GM12878 (cell line): ENCODE measurements at regions not wholly inside any gene's neighbourhood (a gene's known extent, or its start where the extent isn't known, plus 50 kb on each side); places are given as distances from the start of the nearest gene placed in this dataset.

Experiments used
- ATAC-seq: fragments of 200-7000 bp; cut with Tn5 transposase; 3 replicates; pipeline ENCODE4 v1.9.1; 2020; ENCODE audit warnings: mild to moderate bottlenecking, moderate library complexity
- BruUV-seq: library from RNA; stranded (reverse); fragments of 400-500 nt; replicated peaks from 2 replicates; lab custom pipeline; 2021; lab: Mats Ljungman, UMichigan
- CTCF ChIA-PET: fragments of 300-600 bp; sonication (Branson Sonifier 250); formaldehyde crosslinking; extraction: SDS; loops from one replicate; lab custom pipeline; 2021; ENCODE audit warnings: inconsistent platforms; lab: Yijun Ruan, JAX
- POLR2A ChIA-PET: fragments of 350-600 bp; formaldehyde crosslinking; extraction: SDS; loops from one replicate; lab custom pipeline; 2021; ENCODE audit warnings: inconsistent platforms; lab: Charles Lee
- RAD21 ChIA-PET: fragments of 300-600 bp; sonication (Branson Sonifier 250); formaldehyde crosslinking; loops from one replicate; lab custom pipeline; 2023; ENCODE audit warnings: antibody characterized with exemption; ENCODE audit not compliant: unreplicated experiment; lab: Charles Lee
- SMC1A ChIA-PET: fragments of 300-600 bp; sonication (Branson Sonifier 250); formaldehyde crosslinking; loops from one replicate; lab custom pipeline; 2023; ENCODE audit not compliant: unreplicated experiment, uncharacterized antibody; lab: Charles Lee
- DNase-seq: peaks from one replicate; pipeline ENCODE4 v3.0.0-alpha.2; 2011; ENCODE audit warnings: low read depth, low spot score
- FAIRE-seq: peaks from 3 replicates; lab custom pipeline; 2011; peaks lifted over from hg19 to GRCh38; lab: Jason Lieb, UNC
- H2AFZ ChIP-seq: 2 replicates; pipeline ENCODE4 v1.6.0; 2011; ENCODE audit warnings: low read depth, low read length, control low read depth; ENCODE audit not compliant: control insufficient read depth
- H3K27ac ChIP-seq: 2 replicates; pipeline ENCODE4 v1.5.1; 2011; ENCODE audit warnings: control low read depth; ENCODE audit not compliant: control insufficient read depth, insufficient read depth
- H3K27me3 ChIP-seq, 2 experiments: replicated peaks in 1 of 2; 2 replicates each; pipeline versions ENCODE4 v1.6.0 to v1.6.1; 2011; ENCODE audit warnings: low read length in 1 of 2; ENCODE audit not compliant: control insufficient read depth in 2 of 2, insufficient read depth in 2 of 2
- H3K36me3 ChIP-seq, 2 experiments: 2 replicates each; pipeline ENCODE4 v1.5.1; 2011; ENCODE audit warnings: low read length in 1 of 2; ENCODE audit not compliant: control insufficient read depth in 2 of 2, insufficient read depth in 2 of 2
- H3K4me1 ChIP-seq: 2 replicates; pipeline ENCODE4 v1.6.1; 2011; ENCODE audit warnings: mild to moderate bottlenecking, low read length, moderate library complexity, mixed read lengths; ENCODE audit not compliant: control insufficient read depth, insufficient read depth
- H3K4me2 ChIP-seq: 2 replicates; pipeline ENCODE4 v1.6.0; 2011; ENCODE audit warnings: control low read depth; ENCODE audit not compliant: control insufficient read depth, insufficient read depth
- H3K4me3 ChIP-seq: fragments of 200-600 bp; sonication (generic); 2 replicates; pipeline ENCODE4 v1.5.1; 2016
- H3K79me2 ChIP-seq: 2 replicates; pipeline ENCODE4 v1.6.0; 2011; ENCODE audit warnings: low read length; ENCODE audit not compliant: control insufficient read depth, insufficient read depth
- H3K9ac ChIP-seq: 2 replicates; pipeline ENCODE4 v1.8.0; 2011; ENCODE audit warnings: low read length, control low read depth, mixed read lengths; ENCODE audit not compliant: control insufficient read depth, insufficient read depth
- H3K9me3 ChIP-seq: replicated peaks from 3 replicates; pipeline ENCODE4 v1.5.1; 2011; ENCODE audit warnings: mild to moderate bottlenecking, low read length; ENCODE audit not compliant: control insufficient read depth, insufficient read depth
- H4K20me1 ChIP-seq: 2 replicates; pipeline ENCODE4 v1.6.0; 2011; ENCODE audit not compliant: control insufficient read depth, insufficient read depth
- CBX5 ChIP-seq: sonication (generic); IDR thresholded peaks from 2 replicates; pipeline ENCODE4 v1.6.1; 2016; ENCODE audit warnings: low read depth, moderate library complexity, mild to moderate bottlenecking, inconsistent platforms
- ELK1 ChIP-seq: IDR thresholded peaks from 2 replicates; pipeline ENCODE4 v1.6.1; 2012; ENCODE audit warnings: low read depth, low read length, improper control_type of control experiment
- EZH2 ChIP-seq: IDR thresholded peaks from 2 replicates; pipeline ENCODE4 v1.6.1; 2012; ENCODE audit warnings: low read depth, mild to moderate bottlenecking, control low read depth, inconsistent platforms, low read length, borderline replicate concordance; ENCODE audit not compliant: control insufficient read depth
- MLLT1 ChIP-seq: fragments of 450-650 bp; IDR thresholded peaks from 2 replicates; pipeline ENCODE4 v1.6.1; 2016; ENCODE audit warnings: mild to moderate bottlenecking
- MYC ChIP-seq: IDR thresholded peaks from 2 replicates; pipeline ENCODE4 v1.6.1; 2011; ENCODE audit warnings: mild to moderate bottlenecking, low read length, moderate library complexity, inconsistent platforms; ENCODE audit not compliant: insufficient read depth, insufficient replicate concordance, insufficient read length, severe bottlenecking
- POU2F2 ChIP-seq: IDR thresholded peaks from 3 replicates; pipeline ENCODE4 v1.6.1; 2011; ENCODE audit warnings: low read depth, mild to moderate bottlenecking, low read length, borderline replicate concordance
- RBBP5 ChIP-seq: fragments of 200-600 bp; sonication (generic); conservative IDR thresholded peaks from 2 replicates; pipeline ENCODE4 v1.6.1; 2016
- SP1 ChIP-seq: IDR thresholded peaks from one replicate; pipeline ENCODE4 v1.6.1; 2011; ENCODE audit warnings: low read depth, low read length
- SREBF2 ChIP-seq: IDR thresholded peaks from 2 replicates; pipeline ENCODE4 v1.6.1; 2012; ENCODE audit warnings: mild to moderate bottlenecking, low read length
- TCF12 ChIP-seq: IDR thresholded peaks from 2 replicates; pipeline ENCODE4 v1.6.1; 2011; ENCODE audit warnings: low read depth, mild to moderate bottlenecking, low read length
- YY1 ChIP-seq: IDR thresholded peaks from 2 replicates; pipeline ENCODE4 v1.6.1; 2011; ENCODE audit warnings: low read depth, mild to moderate bottlenecking, low read length
- ZBTB40 ChIP-seq: fragments of 450-650 bp; IDR thresholded peaks from 2 replicates; pipeline ENCODE4 v1.6.1; 2016; ENCODE audit warnings: mild to moderate bottlenecking, moderate library complexity, borderline replicate concordance
- ZSCAN29 ChIP-seq: fragments of 450-650 bp; IDR thresholded peaks from 2 replicates; pipeline ENCODE4 v1.6.1; 2017; ENCODE audit warnings: mild to moderate bottlenecking, moderate library complexity
- WGBS: methylation state at CpG from one replicate; pipeline ENCODE4 v1.1.6; 2016; ENCODE audit warnings: low lambda C conversion rate; ENCODE audit not compliant: insufficient replicate concordance, insufficient coverage; ENCODE audit errors: missing lambda C conversion rate; 5-methylcytosine and 5-hydroxymethylcytosine counted together
- in situ Hi-C: fragments of 300-500 bp; cut with MboI; formaldehyde crosslinking; loops from 9 replicates; pipeline ENCODE4 v1.14.3; 2018; ENCODE audit warnings: mixed read lengths
- intact Hi-C: fragments of 100-400 bp; cut with micrococcal nuclease; formaldehyde crosslinking; loops from one replicate; pipeline ENCODE4 v1.14.2; 2022; ENCODE audit not compliant: unreplicated experiment

- TF ChIP-seq ZBTB40 (no peak), SP1 (no peak), ELK1 (no peak)
These were observed 589.8 kb downstream of the PLCL1 start (continued) for GRCh38 chr2:198394208-198394607.

GRCh38 chr2:198390670-198391069 lies 586.3 kb downstream of the PLCL1 start:
- no TSS peak for BruUV-seq
- no peak overlapping the region for H3K4me3 ChIP-seq
- H3K27ac ChIP-seq, result no peak overlapping the region
- ATAC-seq (no peak), DNase-seq (no peak), FAIRE-seq (no peak)
- SMC1A ChIA-PET, result no interaction called here
- no peak overlapping the region for H3K9ac ChIP-seq
- 23% methylated on average over 3 of the region's 3 CpGs for WGBS
- H3K36me3 ChIP-seq, result no peaks in the 10 kb centered on the region
- no peaks in the 10 kb centered on the region for H3K4me1 ChIP-seq
- no peaks in the 10 kb centered on the region for H4K20me1 ChIP-seq
- H3K4me2 ChIP-seq, result no peak overlapping the region
- CTCF ChIA-PET, result interaction anchor here (0.6 kb wide), 1 partner anchor 1319 kb away, joined by 3 read pairs; no protein-coding TSS in a partner anchor
- H3K27me3 ChIP-seq, result no peaks in the 10 kb centered on the region; a peak in 1 of 4 replicates
- H3K79me2 ChIP-seq, result no peaks in the 10 kb centered on the region
- intact Hi-C loops (no loop called here), in situ Hi-C loops (no loop called here)
- no peak overlapping the region for H2AFZ ChIP-seq
- RAD21 ChIA-PET, result no interaction called here
- TF ChIP-seq MYC, result no peak
- TF ChIP-seq TCF12, result no peak
- TF ChIP-seq RBBP5, result no peak
- no peak for TF ChIP-seq ZSCAN29
- TF ChIP-seq CBX5, result no peak
- no peak for TF ChIP-seq YY1
- TF ChIP-seq SREBF2, result no peak
- no peak for TF ChIP-seq MLLT1
- TF ChIP-seq POU2F2, result no peak
- TF ChIP-seq EZH2, result no peak
- POLR2A ChIA-PET, result no interaction called here
- no peaks in the 10 kb centered on the region for H3K9me3 ChIP-seq
